Peyer's patch (tissue), 4 donors: ENCODE measurements at regions not wholly inside any gene's neighbourhood (a gene's known extent, or its start where the extent isn't known, plus 50 kb on each side); places are given as distances from the start of the nearest gene placed in this dataset.

Experiments used
- CTCF ChIP-seq, 6 experiments: fragments of 450-650 bp in 4 of 6; fragments of 200-600 bp in 2 of 6; sonication (generic) in 1 of 6; IDR thresholded peaks; one replicate each; pipeline ENCODE4 v1.5.1; 2017 to 2019; ENCODE audit warnings: antibody characterized with exemption in 6 of 6, mild to moderate bottlenecking in 3 of 6, moderate library complexity in 1 of 6
- POLR2A ChIP-seq, 2 donors: fragments of 450-650 bp; IDR thresholded peaks; one replicate each; pipeline ENCODE4 v1.5.1; 2017; ENCODE audit warnings: antibody characterized with exemption in 2 of 2, mild to moderate bottlenecking in 2 of 2, moderate library complexity in 2 of 2

GRCh38 chr6:155586090-155586489 lies 130.5 kb upstream of the NOX3 start:
- TF ChIP-seq CTCF (IDR thresholded peaks at IDR 0.05) (no peak), POLR2A (IDR thresholded peaks at IDR 0.05) (no peak)
